Erythroblast (primary cell): ENCODE measurements at regions not wholly inside any gene's neighbourhood (a gene's known extent, or its start where the extent isn't known, plus 50 kb on each side); places are given as distances from the start of the nearest gene placed in this dataset.
"Not testable (repeated sequence)": the region's sequence is repeated elsewhere in the genome, so short reads cannot be mapped to it uniquely, and the experiment has no call there.

Source experiments
- DNase-seq, 2 experiments: peaks; one replicate each; lab custom pipeline; 2025; lab: John Stamatoyannopoulos, UW
- GATA1 ChIP-seq: IDR thresholded peaks from 2 replicates; pipeline ENCODE4 v1.6.1; 2011; ENCODE audit warnings: low read depth, mild to moderate bottlenecking, control low read depth, low read length, moderate library complexity
- POLR2A ChIP-seq: IDR thresholded peaks from 2 replicates; pipeline ENCODE4 v1.6.1; 2011; ENCODE audit warnings: mild to moderate bottlenecking, low read length

GRCh38 chr4:114326358-114326757, 272.2 kb upstream of the UGT8 start:
- no peak for DNase-seq
- no peak for TF ChIP-seq GATA1
- no peak for TF ChIP-seq POLR2A

GRCh38 chr4:114332119-114332518, 266.5 kb upstream of the UGT8 start:
- DNase-seq = no peak
- no peak for TF ChIP-seq POLR2A
- no peak for TF ChIP-seq GATA1

GRCh38 chr4:114334363-114334762, 264.2 kb upstream of the UGT8 start:
- not testable (repeated sequence) for DNase-seq

- no peak for TF ChIP-seq POLR2A
- TF ChIP-seq GATA1 = no peak
- DNase-seq = no peak
Measured at GRCh38 chr4:114334884-114335330, 263.7 kb upstream of the UGT8 start.

- DNase-seq = no peak
- TF ChIP-seq GATA1 = no peak
- no peak for TF ChIP-seq POLR2A
Measured at GRCh38 chr4:114335339-114335738, 263.3 kb upstream of the UGT8 start.

- TF ChIP-seq GATA1 = no peak
- TF ChIP-seq POLR2A = no peak
- no peak for DNase-seq
Measured at GRCh38 chr4:114343015-114343414, 255.6 kb upstream of the UGT8 start.

- TF ChIP-seq GATA1 (no peak), POLR2A (no peak)
- no peak for DNase-seq
Measured at GRCh38 chr4:114349543-114350175, 248.9 kb upstream of the UGT8 start.

- DNase-seq = no peak
- no peak for TF ChIP-seq GATA1
- no peak for TF ChIP-seq POLR2A
Measured at GRCh38 chr4:114358901-114359300, 239.7 kb upstream of the UGT8 start.

GRCh38 chr4:114361249-114361648, 237.4 kb upstream of the UGT8 start:
- no peak for DNase-seq
- TF ChIP-seq GATA1 = no peak
- TF ChIP-seq POLR2A = no peak

GRCh38 chr4:114364857-114365256, 233.8 kb upstream of the UGT8 start:
- no peak for TF ChIP-seq GATA1
- TF ChIP-seq POLR2A = no peak
- no peak for DNase-seq

- DNase-seq = no peak
- TF ChIP-seq GATA1 (no peak), POLR2A (no peak)
Measured at GRCh38 chr4:114365591-114365990, 233.0 kb upstream of the UGT8 start.

GRCh38 chr4:114366368-114366767, 232.2 kb upstream of the UGT8 start:
- DNase-seq = no peak
- no peak for TF ChIP-seq POLR2A
- TF ChIP-seq GATA1 = no peak

- TF ChIP-seq GATA1 = no peak
- TF ChIP-seq POLR2A = no peak
- DNase-seq = no peak
Measured at GRCh38 chr4:114368751-114369150, 229.9 kb upstream of the UGT8 start.

GRCh38 chr4:114373508-114373907, 225.1 kb upstream of the UGT8 start:
- DNase-seq = no peak
- TF ChIP-seq POLR2A (no peak), GATA1 (no peak)

GRCh38 chr4:114378305-114378903, 220.2 kb upstream of the UGT8 start:
- TF ChIP-seq POLR2A (no peak), GATA1 (no peak)
- DNase-seq = no peak
